ENCODE measurements at regions not wholly inside any gene's neighbourhood (a gene's known extent, or its start where the extent isn't known, plus 50 kb on each side); places are given as distances from the start of the nearest gene placed in this dataset.
A peak's percentile ranks its signal among the peaks of the same experiment; 100 is the strongest.

DNA sequence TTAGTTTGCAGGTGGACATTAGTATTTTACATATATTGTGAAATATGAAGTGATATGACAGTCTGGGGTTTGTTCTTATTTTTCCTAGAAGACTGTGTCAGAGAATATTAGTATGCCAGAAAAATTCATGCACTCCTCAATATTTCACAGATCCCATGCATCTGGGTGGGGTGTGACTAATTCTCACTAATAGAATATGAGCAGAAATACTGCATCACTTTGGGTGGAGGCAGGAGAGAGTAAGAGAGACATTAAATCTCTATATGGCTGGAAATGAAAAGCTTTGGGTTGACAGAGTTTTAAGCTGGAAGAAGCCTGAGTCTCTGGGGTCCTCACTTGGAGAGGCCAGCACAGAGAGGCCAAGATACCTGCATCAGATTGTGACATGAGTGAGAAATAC lies 101.3 kb upstream of the DPH6 start:
- TF ChIP-seq, protein P1, sequence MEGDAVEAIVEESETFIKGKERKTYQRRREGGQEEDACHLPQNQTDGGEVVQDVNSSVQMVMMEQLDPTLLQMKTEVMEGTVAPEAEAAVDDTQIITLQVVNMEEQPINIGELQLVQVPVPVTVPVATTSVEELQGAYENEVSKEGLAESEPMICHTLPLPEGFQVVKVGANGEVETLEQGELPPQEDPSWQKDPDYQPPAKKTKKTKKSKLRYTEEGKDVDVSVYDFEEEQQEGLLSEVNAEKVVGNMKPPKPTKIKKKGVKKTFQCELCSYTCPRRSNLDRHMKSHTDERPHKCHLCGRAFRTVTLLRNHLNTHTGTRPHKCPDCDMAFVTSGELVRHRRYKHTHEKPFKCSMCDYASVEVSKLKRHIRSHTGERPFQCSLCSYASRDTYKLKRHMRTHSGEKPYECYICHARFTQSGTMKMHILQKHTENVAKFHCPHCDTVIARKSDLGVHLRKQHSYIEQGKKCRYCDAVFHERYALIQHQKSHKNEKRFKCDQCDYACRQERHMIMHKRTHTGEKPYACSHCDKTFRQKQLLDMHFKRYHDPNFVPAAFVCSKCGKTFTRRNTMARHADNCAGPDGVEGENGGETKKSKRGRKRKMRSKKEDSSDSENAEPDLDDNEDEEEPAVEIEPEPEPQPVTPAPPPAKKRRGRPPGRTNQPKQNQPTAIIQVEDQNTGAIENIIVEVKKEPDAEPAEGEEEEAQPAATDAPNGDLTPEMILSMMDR (IDR thresholded peaks at IDR 0.05; ENCODE audit: insufficient read depth, low read length, missing control alignments), result no peak
- ChIA-PET POLR2A (no interaction called here), CTCF (no interaction called here)
- DNase-seq (ENCODE audit: low read depth, low spot score), result no peak
- no peak overlapping the region for H3K4me3 ChIP-seq (ENCODE audit: low read depth, low read length)

DNA sequence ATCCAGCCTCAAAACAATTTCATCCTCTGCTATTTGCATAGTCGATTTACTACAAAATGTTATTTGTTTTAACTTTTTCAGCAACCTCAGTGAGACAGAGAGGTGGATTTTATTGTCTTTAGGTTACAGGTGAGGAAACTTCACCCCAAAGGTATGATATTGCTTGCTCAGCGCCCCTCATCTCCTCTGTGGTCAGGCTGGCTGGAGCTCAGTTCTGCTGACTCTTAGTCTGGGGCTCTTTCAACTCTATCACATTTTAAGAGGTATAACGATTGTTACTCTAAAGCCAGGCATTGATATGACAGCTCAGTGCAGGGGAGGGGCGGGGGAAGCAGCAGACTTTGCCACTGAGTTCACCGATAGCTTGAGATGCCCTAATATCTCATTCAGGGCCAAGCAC lies 103.0 kb upstream of the DPH6 start:
- TF ChIP-seq, protein P1 (IDR thresholded peaks at IDR 0.05; ENCODE audit: insufficient read depth, low read length, missing control alignments), result no peak
- no peak overlapping the region for H3K4me3 ChIP-seq (ENCODE audit: low read depth, low read length)
- DNase-seq (ENCODE audit: low read depth, low spot score), result no peak
- CTCF ChIA-PET, result interaction anchor here (1.0 kb wide), 1 partner anchor 23 kb away, joined by 3 read pairs; no protein-coding TSS in a partner anchor
- POLR2A ChIA-PET, result no interaction called here

DNA sequence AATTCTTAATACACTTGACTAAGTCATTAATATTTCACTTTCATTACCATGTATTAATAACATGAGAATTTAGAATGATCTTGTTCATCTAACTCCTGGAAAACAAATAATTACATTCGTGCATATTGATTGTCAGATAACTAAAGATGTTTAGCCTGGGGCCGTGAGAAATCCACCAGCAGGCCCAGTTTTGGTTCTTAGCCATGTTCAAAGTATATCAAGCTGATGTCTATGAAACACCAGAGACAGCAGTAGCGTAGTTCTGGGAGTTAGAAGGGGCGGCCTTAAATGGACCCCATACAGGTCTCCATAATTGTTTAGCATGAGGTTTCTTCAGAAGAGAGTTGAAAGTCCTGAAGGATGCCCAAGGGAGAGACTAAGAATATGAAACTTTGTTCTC lies 103.6 kb upstream of the DPH6 start:
- TF ChIP-seq, protein P1 (IDR thresholded peaks at IDR 0.05; ENCODE audit: insufficient read depth, low read length, missing control alignments), result no peak
- POLR2A ChIA-PET, result no interaction called here

DNA sequence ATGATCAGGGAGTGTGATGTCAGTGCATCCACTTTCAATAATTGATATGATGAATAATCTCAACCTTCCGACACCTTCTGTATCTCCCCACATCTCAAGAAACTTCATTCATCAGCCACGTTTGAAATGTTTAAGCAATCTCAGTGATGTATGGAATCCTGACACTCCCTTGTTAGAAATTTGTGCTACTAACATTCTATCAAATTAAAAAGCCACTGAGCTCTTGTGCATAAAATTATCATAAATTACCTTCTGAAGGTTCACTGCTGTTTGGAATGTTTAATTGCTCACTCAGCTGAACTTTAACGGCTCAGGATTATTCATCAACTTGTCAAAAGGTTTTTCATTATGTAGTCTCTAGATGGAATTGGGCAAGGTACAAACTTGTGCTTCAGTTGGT lies 108.4 kb upstream of the DPH6 start:
- DNase-seq (ENCODE audit: low read depth, low spot score), result peak; percentile 10
- CTCF ChIA-PET, result no interaction called here
- no peak overlapping the region for H3K4me3 ChIP-seq (ENCODE audit: low read depth, low read length)
- POLR2A ChIA-PET, result no interaction called here
- TF ChIP-seq, protein P1 (IDR thresholded peaks at IDR 0.05; ENCODE audit: insufficient read depth, low read length, missing control alignments), result no peak

More for the DNA sequence above, 103.6 kb upstream of the DPH6 start:
- H3K4me3 ChIP-seq (ENCODE audit: low read depth, low read length), result no peak overlapping the region
- no peak for DNase-seq (ENCODE audit: low read depth, low spot score)
- CTCF ChIA-PET, result interaction anchor here (0.6 to 1.0 kb wide), 2 partner anchors 23 to 708 kb away, joined by 3 read pairs; no protein-coding TSS in a partner anchor

DNA sequence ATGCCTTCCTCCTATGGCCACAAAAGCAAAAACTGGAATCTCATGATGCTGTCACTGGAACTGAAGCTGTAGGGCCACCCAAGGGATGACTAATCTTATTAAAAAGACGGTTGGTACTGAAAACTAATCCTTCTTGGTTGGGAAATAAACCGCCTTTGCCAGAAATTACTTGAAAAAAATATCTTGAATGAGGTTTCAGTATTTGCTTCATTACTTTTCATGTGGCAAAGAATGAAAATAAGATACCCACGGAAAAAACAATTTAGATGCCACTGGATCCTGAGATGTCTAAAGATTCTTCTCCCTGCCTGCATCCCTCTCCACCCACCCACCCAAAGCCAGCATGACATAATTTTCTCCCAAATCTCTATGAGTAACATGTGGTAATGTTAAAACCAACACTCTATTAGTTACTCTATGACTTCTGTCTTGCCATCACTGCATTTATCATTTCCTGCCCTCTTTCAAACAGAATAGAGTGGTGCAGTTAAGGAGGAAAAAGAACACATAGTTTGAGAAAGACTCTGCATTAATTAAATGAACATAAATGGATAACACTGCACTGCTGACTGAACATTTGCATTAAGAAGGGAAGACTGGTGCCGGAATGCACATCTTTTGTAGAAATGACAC lies 111.8 kb upstream of the DPH6 start:
- ChIA-PET CTCF (interaction anchor here (1.1 kb wide), 1 partner anchor 15 kb away, joined by 3 read pairs; no protein-coding TSS in a partner anchor), POLR2A (no interaction called here)
- no peak overlapping the region for H3K4me3 ChIP-seq (ENCODE audit: low read depth, low read length)
- peak; percentile 9 for DNase-seq (ENCODE audit: low read depth, low spot score)
- TF ChIP-seq, protein P1 (IDR thresholded peaks at IDR 0.05; ENCODE audit: insufficient read depth, low read length, missing control alignments), result no peak

DNA sequence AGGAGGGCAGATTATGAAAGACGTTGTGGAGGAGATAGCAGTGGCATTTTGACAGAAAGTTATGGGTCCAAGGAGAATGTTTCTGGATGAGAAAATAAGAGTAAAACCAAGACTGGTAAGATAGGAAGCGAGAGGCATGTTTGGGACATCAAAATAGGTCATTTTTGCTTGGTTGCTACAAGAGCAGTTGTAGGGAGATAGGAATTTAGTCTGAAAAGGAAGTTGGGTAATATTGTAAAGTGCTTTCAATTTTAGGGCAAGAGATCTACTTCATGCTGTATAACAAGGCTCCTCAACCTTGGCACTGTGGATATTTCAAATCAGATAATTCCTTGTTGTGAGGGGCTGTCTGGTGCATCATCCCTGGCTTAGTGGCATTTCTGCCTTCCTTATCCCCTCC lies 118.0 kb upstream of the DPH6 start:
- POLR2A ChIA-PET, result no interaction called here
- CTCF ChIA-PET, result no interaction called here
- no peak for DNase-seq (ENCODE audit: low read depth, low spot score)
- TF ChIP-seq, protein P1 (IDR thresholded peaks at IDR 0.05; ENCODE audit: insufficient read depth, low read length, missing control alignments), result no peak
- H3K4me3 ChIP-seq (ENCODE audit: low read depth, low read length), result no peak overlapping the region

Measured in AG04449 (cell line).